ENCODE measurements at regions not wholly inside any gene's neighbourhood (a gene's known extent, or its start where the extent isn't known, plus 50 kb on each side); places are given as distances from the start of the nearest gene placed in this dataset.

DNA sequence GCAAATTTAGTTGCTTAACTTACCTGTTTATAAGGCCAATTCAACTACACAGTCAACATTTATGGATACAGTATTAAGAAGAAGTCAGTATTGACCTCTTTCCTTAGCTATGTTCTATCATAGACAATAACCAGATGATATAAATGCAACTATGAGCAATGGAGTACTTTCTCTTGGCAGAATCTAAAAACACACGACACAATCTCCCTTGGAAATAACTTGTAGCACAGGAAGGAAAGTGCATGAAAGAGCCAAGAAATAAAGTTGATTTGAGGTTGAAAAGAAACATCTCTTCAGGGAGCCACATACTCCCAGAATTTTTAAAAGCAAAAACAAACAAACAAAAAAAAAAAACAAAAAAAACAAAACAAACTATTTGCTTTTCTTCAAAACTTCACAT is 145.0 kb downstream of the EVA1A start:
- Mint-ChIP-seq H3K27ac (no peak overlapping the region), H3K9me3 (no peaks in the 10 kb centered on the region), H3K36me3 (ENCODE audit: low read depth) (peaks cover under 1% of the 10 kb centered on the region; the same call in 1 of the 3 replicates), H3K4me3 (no peak overlapping the region), H3K27me3 (ENCODE audit: insufficient read depth, low read depth, poor library complexity) (no peaks in the 10 kb centered on the region), H3K4me1 (peaks cover 9% of the 10 kb centered on the region)
- TF ChIP-seq, protein P1, sequence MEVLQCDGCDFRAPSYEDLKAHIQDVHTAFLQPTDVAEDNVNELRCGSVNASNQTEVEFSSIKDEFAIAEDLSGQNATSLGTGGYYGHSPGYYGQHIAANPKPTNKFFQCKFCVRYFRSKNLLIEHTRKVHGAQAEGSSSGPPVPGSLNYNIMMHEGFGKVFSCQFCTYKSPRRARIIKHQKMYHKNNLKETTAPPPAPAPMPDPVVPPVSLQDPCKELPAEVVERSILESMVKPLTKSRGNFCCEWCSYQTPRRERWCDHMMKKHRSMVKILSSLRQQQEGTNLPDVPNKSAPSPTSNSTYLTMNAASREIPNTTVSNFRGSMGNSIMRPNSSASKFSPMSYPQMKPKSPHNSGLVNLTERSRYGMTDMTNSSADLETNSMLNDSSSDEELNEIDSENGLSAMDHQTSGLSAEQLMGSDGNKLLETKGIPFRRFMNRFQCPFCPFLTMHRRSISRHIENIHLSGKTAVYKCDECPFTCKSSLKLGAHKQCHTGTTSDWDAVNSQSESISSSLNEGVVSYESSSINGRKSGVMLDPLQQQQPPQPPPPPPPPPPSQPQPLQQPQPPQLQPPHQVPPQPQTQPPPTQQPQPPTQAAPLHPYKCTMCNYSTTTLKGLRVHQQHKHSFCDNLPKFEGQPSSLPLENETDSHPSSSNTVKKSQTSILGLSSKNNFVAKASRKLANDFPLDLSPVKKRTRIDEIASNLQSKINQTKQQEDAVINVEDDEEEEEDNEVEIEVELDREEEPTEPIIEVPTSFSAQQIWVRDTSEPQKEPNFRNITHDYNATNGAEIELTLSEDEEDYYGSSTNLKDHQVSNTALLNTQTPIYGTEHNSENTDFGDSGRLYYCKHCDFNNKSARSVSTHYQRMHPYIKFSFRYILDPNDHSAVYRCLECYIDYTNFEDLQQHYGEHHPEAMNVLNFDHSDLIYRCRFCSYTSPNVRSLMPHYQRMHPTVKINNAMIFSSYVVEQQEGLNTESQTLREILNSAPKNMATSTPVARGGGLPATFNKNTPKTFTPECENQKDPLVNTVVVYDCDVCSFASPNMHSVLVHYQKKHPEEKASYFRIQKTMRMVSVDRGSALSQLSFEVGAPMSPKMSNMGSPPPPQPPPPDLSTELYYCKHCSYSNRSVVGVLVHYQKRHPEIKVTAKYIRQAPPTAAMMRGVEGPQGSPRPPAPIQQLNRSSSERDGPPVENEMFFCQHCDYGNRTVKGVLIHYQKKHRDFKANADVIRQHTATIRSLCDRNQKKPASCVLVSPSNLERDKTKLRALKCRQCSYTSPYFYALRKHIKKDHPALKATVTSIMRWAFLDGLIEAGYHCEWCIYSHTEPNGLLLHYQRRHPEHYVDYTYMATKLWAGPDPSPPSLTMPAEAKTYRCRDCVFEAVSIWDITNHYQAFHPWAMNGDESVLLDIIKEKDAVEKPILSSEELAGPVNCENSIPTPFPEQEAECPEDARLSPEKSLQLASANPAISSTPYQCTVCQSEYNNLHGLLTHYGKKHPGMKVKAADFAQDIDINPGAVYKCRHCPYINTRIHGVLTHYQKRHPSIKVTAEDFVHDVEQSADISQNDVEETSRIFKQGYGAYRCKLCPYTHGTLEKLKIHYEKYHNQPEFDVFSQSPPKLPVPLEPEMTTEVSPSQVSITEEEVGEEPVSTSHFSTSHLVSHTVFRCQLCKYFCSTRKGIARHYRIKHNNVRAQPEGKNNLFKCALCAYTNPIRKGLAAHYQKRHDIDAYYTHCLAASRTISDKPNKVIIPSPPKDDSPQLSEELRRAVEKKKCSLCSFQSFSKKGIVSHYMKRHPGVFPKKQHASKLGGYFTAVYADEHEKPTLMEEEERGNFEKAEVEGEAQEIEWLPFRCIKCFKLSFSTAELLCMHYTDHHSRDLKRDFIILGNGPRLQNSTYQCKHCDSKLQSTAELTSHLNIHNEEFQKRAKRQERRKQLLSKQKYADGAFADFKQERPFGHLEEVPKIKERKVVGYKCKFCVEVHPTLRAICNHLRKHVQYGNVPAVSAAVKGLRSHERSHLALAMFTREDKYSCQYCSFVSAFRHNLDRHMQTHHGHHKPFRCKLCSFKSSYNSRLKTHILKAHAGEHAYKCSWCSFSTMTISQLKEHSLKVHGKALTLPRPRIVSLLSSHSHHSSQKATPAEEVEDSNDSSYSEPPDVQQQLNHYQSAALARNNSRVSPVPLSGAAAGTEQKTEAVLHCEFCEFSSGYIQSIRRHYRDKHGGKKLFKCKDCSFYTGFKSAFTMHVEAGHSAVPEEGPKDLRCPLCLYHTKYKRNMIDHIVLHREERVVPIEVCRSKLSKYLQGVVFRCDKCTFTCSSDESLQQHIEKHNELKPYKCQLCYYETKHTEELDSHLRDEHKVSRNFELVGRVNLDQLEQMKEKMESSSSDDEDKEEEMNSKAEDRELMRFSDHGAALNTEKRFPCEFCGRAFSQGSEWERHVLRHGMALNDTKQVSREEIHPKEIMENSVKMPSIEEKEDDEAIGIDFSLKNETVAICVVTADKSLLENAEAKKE (CRISPR knock-in tag; IDR thresholded peaks at IDR 0.05), result no peak
- no peak for TF ChIP-seq POLR2AphosphoS5 (IDR thresholded peaks at IDR 0.05; ENCODE audit: low read depth)
- no peaks in the 10 kb centered on the region for H4K20me1 ChIP-seq (replicated peaks; ENCODE audit: insufficient read depth)
- no peaks in the 10 kb centered on the region for H3K27me3 ChIP-seq (ENCODE audit: insufficient read depth)
- DNase-seq (ENCODE audit: low spot score), result no peak
- no peaks in the 10 kb centered on the region for H3F3A ChIP-seq (replicated peaks; ENCODE audit: low read depth)
- no peak overlapping the region for H3K27ac ChIP-seq (ENCODE audit: low read depth)
- no peak overlapping the region for H2AFZ ChIP-seq
- H3K4me1 ChIP-seq (ENCODE audit: insufficient read depth), result peaks cover 7% of the 10 kb centered on the region; the same call in 1 of the 2 replicates
- H3K9me2 ChIP-seq (ENCODE audit: insufficient read depth), result no peaks in the 10 kb centered on the region
- no peaks in the 10 kb centered on the region for H3K36me3 ChIP-seq (ENCODE audit: insufficient read depth)
- no peak overlapping the region for H3K4me3 ChIP-seq
- ATAC-seq, result no peak
- H3K4me2 ChIP-seq, result no peak overlapping the region
- H3K79me2 ChIP-seq (replicated peaks; ENCODE audit: insufficient read depth), result no peaks in the 10 kb centered on the region

DNA sequence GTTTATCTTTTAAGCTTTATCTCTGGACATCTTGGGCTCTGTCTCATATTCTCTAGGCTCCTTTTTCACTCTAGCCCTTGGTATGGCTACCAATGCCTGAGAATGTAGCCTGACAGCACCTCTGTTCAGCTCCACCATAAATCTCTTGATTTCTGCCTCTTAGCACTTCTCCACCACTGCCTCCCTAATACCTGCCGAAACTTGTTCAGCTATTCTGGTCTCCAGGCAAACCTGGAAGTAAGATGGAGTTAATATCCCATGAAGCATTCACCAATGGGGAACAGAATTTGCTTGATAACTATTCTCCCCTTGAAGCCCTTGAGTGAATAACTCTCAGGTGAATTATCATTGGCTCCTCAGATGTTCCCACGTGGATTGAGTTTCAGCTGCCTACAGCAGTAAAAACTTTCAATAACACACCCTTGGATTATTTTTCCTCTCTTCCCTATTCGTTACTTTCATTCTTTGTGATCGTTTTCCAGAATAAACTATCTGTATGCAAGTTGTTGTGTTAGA is 145.6 kb downstream of the EVA1A start:
- no peak overlapping the region for H2AFZ ChIP-seq
- TF ChIP-seq POLR2AphosphoS5 (IDR thresholded peaks at IDR 0.05; ENCODE audit: low read depth), result no peak
- TF ChIP-seq STAT1 (IDR thresholded peaks at IDR 0.05; ENCODE audit: unreplicated experiment), result no peak
- no peak for TF ChIP-seq JUNB (IDR thresholded peaks at IDR 0.05; ENCODE audit: unreplicated experiment)
- no peak for TF ChIP-seq EZH2phosphoT487 (IDR thresholded peaks at IDR 0.05; ENCODE audit: unreplicated experiment)
- TF ChIP-seq CREB1 (CRISPR knock-in tag; IDR thresholded peaks at IDR 0.05; ENCODE audit: low read depth), result no peak
- TF ChIP-seq, protein P2, sequence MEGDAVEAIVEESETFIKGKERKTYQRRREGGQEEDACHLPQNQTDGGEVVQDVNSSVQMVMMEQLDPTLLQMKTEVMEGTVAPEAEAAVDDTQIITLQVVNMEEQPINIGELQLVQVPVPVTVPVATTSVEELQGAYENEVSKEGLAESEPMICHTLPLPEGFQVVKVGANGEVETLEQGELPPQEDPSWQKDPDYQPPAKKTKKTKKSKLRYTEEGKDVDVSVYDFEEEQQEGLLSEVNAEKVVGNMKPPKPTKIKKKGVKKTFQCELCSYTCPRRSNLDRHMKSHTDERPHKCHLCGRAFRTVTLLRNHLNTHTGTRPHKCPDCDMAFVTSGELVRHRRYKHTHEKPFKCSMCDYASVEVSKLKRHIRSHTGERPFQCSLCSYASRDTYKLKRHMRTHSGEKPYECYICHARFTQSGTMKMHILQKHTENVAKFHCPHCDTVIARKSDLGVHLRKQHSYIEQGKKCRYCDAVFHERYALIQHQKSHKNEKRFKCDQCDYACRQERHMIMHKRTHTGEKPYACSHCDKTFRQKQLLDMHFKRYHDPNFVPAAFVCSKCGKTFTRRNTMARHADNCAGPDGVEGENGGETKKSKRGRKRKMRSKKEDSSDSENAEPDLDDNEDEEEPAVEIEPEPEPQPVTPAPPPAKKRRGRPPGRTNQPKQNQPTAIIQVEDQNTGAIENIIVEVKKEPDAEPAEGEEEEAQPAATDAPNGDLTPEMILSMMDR (conservative IDR thresholded peaks at IDR 0.05; ENCODE audit: low read depth in 2 of 2), result no peak
- TF ChIP-seq, protein P3, sequence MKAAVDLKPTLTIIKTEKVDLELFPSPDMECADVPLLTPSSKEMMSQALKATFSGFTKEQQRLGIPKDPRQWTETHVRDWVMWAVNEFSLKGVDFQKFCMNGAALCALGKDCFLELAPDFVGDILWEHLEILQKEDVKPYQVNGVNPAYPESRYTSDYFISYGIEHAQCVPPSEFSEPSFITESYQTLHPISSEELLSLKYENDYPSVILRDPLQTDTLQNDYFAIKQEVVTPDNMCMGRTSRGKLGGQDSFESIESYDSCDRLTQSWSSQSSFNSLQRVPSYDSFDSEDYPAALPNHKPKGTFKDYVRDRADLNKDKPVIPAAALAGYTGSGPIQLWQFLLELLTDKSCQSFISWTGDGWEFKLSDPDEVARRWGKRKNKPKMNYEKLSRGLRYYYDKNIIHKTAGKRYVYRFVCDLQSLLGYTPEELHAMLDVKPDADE (IDR thresholded peaks at IDR 0.05), result no peak

More for the DNA sequence above, 145.6 kb downstream of the EVA1A start:
- ATAC-seq (no peak), DNase-seq (ENCODE audit: low spot score) (no peak)
- no peak overlapping the region for H3K4me2 ChIP-seq
- Mint-ChIP-seq H3K27me3 (ENCODE audit: insufficient read depth, low read depth, poor library complexity) (no peaks in the 10 kb centered on the region), H3K4me3 (no peak overlapping the region), H3K9me3 (0 out of 3 replicates have a peak, but pooled peaks cover 5% of the 10 kb centered on the region), H3K27ac (no peak overlapping the region), H3K4me1 (peaks cover 9% of the 10 kb centered on the region), H3K36me3 (ENCODE audit: low read depth) (peaks cover 6% of the 10 kb centered on the region; the same call in 1 of the 3 replicates)
- H3K79me2 ChIP-seq (replicated peaks; ENCODE audit: insufficient read depth), result no peaks in the 10 kb centered on the region
- no peaks in the 10 kb centered on the region for H3K36me3 ChIP-seq (ENCODE audit: insufficient read depth)
- H3F3A ChIP-seq (replicated peaks; ENCODE audit: low read depth), result no peaks in the 10 kb centered on the region
- peaks cover 7% of the 10 kb centered on the region; the same call in 1 of the 2 replicates for H3K4me1 ChIP-seq (ENCODE audit: insufficient read depth)
- no peaks in the 10 kb centered on the region for H4K20me1 ChIP-seq (replicated peaks; ENCODE audit: insufficient read depth)
- H3K27ac ChIP-seq (ENCODE audit: low read depth), result no peak overlapping the region
- H3K4me3 ChIP-seq, result no peak overlapping the region
- H3K27me3 ChIP-seq (ENCODE audit: insufficient read depth), result no peaks in the 10 kb centered on the region
- H3K9me2 ChIP-seq (ENCODE audit: insufficient read depth), result no peaks in the 10 kb centered on the region

All from GM23338 (cell line).